GM19023 (cell line): ENCODE measurements at regions not wholly inside any gene's neighbourhood (a gene's known extent, or its start where the extent isn't known, plus 50 kb on each side); places are given as distances from the start of the nearest gene placed in this dataset.

Experiments
- ATAC-seq: cut with Tn5 transposase; IDR thresholded peaks from one replicate; pipeline ENCODE4 v1.9.1; 2021; ENCODE audit warnings: mild to moderate bottlenecking, moderate library complexity; ENCODE audit not compliant: unreplicated experiment

DNA sequence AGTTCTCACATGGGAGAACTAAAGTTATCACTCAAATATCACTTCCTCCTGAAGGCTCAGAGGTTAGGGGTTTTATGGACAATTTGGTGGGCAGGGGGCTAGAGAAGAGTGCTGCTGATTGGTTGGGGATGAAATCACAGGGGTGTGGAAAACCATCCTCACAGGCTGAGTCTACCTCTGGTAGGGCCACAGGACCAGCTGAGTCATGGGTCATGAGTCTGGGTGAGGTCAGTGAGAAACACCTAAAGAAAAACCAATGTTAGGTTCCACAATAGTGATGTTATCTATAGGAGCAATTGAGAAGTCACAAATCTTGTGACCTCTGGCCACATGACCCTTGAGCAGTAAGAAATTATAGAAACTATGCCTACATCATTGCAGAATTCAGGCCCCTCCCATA is 203.3 kb upstream of the TARS1 start:
- no peak for ATAC-seq

DNA sequence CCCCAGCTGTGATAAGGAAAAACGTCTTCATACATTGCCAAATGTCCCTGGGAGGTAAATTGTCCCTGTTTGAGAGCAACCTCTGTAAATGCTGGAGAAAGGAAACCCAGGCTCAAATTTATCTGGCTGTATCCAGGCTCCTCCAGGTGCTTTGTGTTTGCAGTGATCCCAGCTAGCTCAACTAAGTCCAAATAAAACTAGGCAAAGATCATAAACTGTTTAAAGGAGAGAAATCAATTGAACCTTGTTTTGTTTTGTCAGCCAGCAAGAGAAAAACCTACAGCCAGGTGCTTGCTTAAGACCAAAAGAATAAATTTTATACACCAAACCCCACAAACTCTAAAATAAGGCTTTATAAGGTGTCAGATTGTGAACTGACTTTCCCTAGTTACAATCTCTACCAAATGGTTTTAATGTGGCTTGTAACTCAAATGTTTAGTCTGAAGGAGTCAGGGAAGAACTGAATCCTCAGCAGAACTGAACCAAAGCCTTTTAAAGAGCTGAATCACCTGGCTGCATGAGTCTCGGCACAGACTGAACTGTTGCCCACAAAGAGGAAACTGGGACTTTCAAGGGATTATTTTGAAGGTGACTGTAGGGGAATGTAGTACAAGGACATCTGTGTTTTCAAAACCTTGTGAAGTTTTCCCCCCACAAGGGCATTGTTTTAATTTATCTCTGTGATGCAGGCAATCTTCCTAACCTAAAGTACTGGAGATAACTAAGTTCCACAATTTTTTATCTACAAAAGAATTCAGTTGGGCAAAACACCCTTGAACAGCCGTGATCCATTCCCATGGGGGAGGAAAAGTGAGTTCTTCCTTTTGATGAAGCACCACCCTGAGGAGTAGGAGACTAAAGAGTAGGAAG is 201.7 kb upstream of the TARS1 start:
- no peak for ATAC-seq

DNA sequence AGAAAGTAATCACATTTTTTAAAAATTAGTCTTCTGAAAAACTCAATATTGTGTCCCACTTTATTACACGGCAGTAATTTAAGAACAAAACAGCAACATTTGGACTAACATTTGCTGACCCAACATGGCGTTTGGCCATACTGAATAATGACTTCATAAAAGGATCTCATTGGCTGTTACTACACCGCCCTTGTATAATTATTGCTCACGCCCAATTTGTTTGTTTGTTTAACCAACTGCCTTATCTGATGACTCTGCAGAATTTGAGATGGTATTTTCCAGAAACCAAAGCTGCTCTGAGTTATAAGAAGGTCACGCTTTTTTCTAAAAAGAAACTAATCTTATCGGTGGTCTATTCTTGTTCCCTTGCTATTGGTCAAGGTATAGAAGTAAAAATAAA is 200.2 kb upstream of the TARS1 start:
- no peak for ATAC-seq

DNA sequence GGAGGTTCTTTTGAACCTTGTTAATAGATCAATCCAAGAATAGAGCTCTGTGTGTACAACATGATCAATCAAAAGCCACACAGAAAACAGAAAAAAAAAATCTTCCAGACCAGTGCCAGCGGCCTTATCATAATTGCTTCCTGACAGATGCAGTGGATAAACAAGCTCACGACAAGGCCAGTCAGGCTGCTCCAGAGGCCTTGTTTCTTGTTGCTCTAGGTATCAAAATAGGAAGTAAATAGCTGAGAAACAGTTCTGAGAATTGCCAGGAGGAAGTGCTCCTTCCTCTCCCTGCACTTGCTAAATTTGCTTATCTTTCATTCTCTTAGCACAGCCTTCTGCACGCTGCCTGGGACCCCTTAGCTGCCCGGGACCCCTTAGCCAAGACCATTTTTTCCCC is 199.0 kb upstream of the TARS1 start:
- no peak for ATAC-seq

DNA sequence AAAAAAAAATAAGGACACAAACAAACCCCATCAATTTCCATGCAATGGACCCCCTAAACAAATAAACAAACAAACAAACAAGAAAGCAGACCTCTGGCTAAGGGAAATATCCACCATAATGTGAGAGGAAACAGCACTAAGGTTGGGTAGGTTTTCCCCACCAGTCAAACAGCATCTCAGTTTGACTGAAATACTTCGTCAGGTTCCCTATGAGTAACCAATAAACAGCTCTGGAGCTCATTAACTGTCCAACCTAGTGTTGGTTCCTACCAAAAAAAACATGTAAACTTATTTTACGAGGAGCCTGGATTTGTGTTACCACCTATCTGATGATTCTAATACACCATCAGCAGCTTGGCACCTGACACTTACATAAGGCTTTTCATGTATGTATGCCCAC is 198.5 kb upstream of the TARS1 start:
- peak; percentile 58 for ATAC-seq

DNA sequence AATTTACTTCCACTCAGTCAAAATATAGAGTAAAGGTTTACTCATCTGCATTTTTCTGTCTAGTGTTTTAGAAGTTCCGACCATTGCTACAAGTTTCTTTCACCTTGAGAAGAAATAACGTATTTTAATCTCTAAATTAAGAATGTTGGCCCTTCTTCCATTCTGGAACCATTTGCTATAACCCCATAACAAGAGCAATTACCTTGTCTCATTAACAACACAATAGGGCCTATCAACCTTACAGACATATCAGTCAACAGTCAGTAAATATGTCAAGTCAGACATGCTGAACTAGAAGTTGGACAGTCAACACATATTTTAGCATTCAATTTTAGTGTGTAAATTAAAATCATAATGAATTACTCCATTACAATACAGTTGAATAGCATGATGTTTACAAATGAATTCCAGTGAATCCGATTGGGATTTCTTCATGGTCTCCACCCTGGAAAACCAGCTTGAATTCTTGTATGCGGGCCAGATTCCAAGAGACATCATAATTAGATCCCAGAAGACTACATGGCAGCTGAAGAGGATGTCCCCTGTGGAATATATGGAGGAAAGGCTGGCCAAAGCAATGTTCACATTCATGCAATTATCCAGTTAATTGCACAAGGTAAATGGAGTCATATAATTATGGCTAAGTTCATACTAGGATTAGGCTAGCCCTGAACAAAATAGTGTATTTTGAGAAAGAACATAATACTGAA is 196.2 kb upstream of the TARS1 start:
- no peak for ATAC-seq

DNA sequence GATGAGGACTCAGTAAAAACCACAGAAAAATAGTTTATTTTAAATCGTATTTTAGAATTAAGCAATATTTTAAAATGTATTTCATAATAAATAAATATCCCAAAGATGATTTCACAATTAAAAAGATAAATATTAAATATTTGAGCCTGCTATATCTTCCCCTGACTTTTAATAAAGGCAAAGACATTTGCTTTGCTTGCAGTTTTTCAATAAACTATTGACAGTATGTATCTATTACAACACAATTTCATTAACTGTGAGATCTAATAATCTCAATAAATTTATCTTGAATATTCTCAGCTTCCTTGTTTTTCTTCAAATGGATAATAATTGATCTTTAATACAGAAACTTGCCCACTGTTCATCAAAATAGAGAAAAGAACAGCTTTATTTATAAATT is 186.2 kb upstream of the TARS1 start:
- ATAC-seq: no peak

DNA sequence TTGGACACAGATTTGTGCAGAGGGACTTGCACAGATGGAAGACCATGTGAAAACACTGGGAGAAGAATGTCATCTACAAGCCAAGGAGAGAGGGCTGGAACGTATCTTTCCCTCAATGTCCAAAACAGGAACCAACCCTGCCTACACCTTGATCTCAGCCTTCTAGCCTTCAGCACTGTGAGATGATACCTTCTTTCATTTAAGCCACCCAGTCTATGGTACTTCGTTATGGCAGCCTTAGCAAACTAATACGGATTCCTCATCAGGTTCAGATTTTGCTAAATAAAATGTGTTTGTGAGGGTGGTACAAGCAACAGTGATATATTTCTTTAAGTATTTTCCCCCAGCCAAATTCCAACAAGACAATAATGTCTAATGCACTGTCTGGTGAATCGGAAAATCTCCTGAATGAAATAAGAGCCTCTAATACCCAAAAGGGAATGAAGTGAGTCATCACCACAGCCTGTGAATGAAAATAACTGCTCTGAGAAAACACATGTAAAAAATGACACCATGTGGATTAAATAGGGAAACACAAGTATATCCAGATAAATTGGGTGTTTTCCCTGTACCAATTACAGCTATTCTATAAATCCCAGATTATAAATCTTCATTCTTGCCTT is 182.8 kb upstream of the TARS1 start:
- ATAC-seq: no peak

DNA sequence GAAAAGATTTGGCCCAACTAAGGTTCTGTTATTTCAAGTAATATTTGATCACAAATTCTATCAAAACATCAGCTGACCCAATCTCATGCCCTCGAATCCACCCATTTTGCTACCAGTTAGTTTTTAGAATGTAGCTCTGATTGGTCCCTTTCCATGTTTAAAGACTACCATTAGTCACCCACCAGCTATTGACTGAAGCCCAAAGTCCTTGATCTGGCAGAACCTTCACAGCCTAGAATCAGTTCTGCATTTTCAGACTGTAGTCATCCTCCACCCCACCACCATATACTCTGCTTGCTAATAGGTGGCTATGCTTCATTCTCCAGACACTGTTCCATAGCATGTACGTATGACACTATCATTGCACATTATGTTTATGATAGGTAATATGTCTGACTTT is 182.2 kb upstream of the TARS1 start:
- no peak for ATAC-seq

DNA sequence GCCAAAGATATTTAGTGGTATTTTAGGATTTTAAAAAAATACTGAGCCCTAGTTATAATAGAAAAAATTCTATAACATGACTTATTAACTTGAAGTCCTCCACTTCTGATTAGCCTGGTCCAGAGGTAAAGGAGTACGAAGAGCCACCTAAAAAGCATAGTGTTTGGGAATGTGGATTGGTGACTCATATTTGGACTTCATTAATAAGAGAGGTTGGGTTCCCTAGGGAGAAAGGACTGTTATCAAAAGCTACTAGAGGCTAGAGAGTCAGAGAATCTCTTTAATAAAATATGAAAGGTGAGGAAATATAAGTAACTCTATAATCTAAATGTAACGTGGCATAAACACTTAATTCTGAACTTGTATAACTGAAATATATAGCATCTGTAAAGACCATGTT is 180.7 kb upstream of the TARS1 start:
- ATAC-seq: no peak

DNA sequence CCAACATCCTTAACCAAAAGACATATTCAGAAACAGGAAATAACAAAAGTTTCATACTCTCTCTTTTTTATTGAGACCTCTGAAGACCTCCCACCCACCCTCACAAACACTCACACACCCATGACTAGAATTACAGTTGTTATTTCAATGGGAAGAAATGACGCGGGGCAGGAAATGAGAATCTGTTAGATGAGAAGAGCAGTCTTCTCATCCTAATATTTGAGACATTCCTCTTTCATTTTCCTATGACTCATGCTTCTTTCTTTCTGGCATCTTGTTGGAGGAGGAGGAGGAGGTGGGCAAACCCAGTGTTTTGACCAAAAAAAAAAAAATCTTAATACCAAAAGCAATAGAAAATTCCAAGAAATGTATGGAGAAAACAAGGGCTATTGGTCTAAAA is 179.5 kb upstream of the TARS1 start:
- no peak for ATAC-seq

DNA sequence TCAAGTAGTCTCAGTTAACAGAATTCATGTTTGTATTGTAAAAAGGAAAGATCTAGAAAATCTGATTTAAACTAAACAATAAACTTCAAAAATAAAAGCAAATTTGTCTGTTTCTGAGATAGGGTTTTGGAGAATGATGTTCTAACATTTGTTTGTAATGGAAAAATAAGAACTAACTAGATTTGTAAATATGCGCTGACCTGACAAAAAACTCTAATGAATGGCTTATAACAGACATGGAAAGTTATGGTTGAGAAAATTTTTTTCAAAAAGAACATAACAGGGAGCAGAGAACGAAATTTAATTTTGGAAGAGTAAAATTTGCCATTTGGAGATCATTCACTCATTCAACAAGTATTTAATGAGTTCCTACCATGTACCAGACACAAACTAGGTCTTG is 179.0 kb upstream of the TARS1 start:
- ATAC-seq: no peak

DNA sequence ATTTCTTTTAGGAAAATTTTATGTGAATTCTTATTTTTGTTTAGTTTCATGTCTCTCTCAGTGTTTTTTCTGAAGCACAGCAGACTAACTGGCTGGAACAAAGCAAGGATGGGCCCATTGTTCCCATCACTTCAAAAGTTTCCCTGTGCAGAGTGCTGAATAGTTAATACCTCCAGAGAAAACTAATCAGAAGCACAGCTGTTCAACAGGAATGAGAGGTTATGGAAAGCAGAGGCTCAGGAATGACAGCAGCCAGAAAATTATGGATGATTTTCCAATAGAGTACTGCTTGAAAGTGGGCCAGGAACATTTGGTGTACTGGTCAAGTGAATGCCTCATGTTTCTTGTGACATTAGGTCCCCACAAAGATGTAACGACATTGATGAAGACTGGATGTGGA is 173.0 kb upstream of the TARS1 start:
- no peak for ATAC-seq

DNA sequence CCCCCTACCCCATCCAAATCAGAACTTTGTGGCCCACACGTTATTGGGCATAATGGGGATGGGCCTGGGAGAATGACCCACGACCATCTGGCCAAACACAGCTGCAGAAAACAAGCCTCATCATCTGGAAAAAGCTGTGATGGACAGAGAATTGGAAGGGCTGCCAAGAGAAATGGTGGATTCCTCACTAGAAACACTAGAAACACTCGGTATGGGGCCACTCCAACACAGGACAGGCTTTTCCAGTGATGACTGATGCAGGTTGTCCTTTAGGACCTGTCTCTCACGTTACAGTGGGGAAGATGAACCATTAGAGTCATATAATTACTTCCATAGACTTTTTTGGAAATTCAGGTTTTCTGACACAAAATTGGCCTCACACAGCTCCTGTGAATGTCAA is 172.4 kb upstream of the TARS1 start:
- ATAC-seq: no peak

DNA sequence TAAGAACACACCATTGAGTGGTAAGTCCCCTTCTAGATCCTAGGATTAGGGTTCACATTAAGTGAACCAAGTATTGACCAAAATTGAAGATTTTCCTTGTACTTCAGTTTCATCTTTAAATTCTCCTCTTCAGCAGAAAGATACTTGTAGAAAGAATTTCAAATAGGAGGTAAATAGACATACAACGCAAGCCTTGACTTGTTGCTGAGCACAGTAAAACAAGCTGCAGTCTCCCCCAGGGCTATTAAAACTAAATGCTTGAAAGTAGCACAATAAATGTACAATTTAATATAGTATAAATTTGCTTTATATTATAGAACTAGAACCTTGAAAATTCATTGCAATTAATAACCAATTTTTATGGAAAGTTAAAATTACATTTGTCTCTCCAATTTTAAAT is 170.1 kb upstream of the TARS1 start:
- ATAC-seq: no peak

DNA sequence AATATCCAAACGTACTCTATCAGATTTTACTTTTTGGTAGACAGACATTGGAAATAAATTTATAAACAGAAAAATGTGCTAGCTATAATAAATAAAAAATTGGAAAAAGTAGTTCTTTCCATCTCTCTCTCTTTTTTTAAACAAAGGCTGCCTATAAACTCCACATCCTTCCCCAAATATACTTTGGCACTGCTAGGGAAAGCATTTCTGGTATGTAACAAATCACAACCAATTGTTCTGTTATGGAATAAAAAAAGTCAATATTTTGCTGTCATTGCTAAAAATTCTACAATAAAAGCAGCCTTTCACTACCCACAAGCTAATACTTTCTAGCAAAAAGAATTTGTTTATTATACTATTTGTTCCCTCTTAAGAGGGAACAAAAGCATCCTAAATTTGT is 169.2 kb upstream of the TARS1 start:
- no peak for ATAC-seq

DNA sequence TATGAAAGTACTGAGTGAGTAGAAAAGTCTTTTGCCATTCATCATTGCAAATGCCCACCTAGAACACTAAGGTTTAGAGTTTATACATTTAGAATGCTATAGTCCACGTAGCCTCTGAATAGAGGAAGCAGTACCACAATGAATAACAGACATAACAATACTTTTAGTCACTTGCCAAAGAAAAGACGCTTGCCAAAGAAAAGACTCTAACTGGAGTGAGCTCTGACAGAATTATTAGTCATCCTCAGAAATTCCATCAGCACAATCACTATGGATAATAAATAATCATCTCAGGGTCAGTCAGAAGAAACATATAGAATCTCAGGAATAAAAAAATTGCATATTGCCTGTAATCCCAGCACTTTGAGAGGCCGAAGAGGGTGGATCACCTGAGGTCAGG is 168.5 kb upstream of the TARS1 start:
- no peak for ATAC-seq

DNA sequence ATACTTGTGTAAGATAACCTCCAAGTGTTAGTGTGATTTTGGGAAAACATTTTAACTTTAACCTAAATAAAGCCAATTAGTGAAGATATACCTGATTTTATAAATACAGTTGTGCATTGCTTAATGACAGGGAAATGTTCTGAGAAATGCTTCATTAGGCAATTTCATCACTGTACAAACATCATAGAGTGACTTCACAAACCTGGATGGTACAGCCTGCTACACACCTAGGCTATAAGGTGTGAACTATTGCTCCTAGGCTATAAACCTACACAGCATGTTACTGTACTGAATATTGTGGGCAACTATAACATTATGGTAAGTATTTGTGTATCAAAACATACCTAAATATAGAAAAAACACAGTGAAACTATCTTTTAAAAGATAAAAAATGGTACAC is 166.8 kb upstream of the TARS1 start:
- no peak for ATAC-seq

DNA sequence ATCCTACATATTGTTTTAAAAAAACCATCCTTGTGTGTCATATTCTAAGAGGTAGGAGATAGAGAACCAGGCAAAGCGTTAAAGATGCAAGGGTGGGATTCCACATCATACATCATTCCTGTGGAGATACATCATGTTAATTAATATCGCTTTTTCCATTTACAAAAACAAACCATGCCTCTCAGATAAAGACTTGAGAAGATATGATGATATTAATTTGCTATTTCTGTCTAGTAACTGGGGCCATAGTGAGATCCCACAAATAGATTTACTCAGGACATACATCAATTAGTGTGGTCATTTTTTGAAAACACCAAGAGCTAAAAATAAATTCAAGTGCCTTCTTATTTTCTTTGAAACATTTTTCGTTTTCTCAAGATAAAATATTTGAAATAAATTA is 165.4 kb upstream of the TARS1 start:
- no peak for ATAC-seq

DNA sequence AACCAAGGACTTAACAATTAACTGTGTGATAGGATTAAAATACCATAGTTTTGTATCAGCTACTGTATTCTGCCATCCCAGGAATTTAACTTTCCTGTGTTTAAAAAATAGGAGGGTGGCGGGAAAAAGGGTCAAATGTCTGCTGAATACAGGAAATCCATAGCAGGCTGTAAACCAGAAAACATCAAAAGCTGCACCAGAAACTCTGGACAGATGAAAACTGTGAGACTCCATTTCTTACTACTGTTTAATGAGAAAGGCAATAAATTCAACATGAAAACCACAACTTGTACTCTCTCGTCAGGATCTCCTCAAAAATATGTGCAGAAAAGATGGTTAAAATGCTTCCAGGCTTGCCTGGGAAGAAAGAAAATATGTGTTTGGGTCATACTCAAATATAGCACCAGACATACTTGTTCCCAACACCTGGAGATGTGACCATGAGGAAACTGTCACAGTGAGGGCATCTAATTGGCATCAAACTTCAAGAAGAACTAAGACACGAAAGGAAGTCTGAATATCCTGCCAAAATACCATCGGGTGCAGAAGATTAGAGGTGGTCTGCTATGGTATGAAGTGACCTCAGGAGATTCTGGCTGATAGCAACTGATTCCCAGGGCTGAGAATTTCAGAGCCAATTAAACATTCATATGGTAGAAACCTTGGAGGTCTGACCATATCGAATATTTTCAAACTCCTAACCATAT is 164.7 kb upstream of the TARS1 start:
- no peak for ATAC-seq

DNA sequence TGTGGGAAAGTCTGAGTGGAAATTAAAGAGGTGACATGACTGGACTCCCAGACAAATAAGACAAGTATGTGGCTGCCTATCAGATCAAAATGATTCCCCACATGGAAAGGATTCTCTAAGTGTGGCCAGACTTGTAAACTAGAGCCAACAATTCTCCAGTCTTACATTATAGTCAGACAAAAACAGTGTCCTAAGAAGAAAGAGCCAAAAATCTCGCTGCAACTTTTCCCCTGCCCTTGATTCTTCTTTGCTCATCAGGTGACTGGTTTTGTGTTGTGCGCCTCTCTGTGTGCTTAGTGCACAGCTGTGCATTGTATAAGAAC is 164.2 kb upstream of the TARS1 start:
- no peak for ATAC-seq
